ENCODE measurements at regions not wholly inside any gene's neighbourhood (a gene's known extent, or its start where the extent isn't known, plus 50 kb on each side); places are given as distances from the start of the nearest gene placed in this dataset.
"Not testable (repeated sequence)": the region's sequence is repeated elsewhere in the genome, so short reads cannot be mapped to it uniquely, and the experiment has no call there.

GRCh38 chr1:188584119-188584518 is 1755.4 kb downstream of the PLA2G4A start:
- ChIA-PET CTCF (no interaction called here), POLR2A (no interaction called here)
- no peak overlapping the region for H3K27ac Mint-ChIP-seq
- DNase-seq, result no peak
- no peak for ATAC-seq
- peaks cover 3% of the 10 kb centered on the region for H3K9me3 Mint-ChIP-seq (ENCODE audit: insufficient read depth)
- no peaks in the 10 kb centered on the region for H3K4me1 Mint-ChIP-seq (ENCODE audit: low read depth)
- H3K36me3 Mint-ChIP-seq (ENCODE audit: low read depth), result no peaks in the 10 kb centered on the region
- no peaks in the 10 kb centered on the region for H3K27me3 Mint-ChIP-seq (ENCODE audit: low read depth)
- H3K4me3 Mint-ChIP-seq, result no peak overlapping the region

GRCh38 chr1:188590641-188591040 is 1761.9 kb downstream of the PLA2G4A start:
- no peak for ATAC-seq
- ChIA-PET POLR2A (no interaction called here), CTCF (no interaction called here)
- H3K27ac Mint-ChIP-seq, result no peak overlapping the region
- H3K27me3 Mint-ChIP-seq (ENCODE audit: low read depth), result no peaks in the 10 kb centered on the region
- no peaks in the 10 kb centered on the region for H3K36me3 Mint-ChIP-seq (ENCODE audit: low read depth)
- H3K4me1 Mint-ChIP-seq (ENCODE audit: low read depth), result no peaks in the 10 kb centered on the region
- DNase-seq, result no peak
- peaks cover 10% of the 10 kb centered on the region for H3K9me3 Mint-ChIP-seq (ENCODE audit: insufficient read depth)
- H3K4me3 Mint-ChIP-seq, result no peak overlapping the region

DNA sequence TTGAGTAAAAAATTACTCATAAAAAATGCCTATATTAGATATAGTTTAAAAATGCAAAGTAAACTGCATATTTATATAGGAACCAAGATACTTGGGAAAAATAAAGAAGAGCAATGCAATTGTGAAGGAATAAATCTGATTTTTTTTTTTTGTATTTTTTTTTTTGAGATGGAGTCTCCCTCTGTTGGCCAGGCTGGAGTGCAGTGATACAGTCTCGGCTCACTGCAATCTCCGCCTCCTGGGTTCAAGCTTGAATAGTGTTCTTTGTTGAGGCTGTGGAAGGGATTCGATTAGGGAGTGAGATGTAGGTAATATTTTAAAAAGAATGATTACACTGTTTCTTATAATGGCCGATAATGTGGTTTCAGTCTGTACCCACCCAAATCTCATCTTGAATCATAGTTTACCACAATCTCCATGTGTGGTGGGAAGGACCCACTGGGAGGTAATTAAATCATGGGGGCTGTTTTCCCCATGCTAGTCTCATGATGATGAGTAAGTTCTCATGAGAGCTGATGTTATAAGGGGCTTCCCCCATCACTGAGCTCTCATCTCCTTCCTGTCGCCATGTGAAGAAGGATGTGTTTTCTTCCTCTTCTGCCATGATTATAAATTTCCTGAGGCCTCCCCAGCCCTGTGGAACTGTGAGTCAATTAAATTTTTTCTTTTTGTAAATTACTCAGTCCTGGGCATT is 1765.9 kb downstream of the PLA2G4A start:
- DNase-seq (no peak), ATAC-seq (no peak)
- Mint-ChIP-seq H3K9me3 (ENCODE audit: insufficient read depth) (peaks cover 14% of the 10 kb centered on the region), H3K4me1 (ENCODE audit: low read depth) (no peaks in the 10 kb centered on the region), H3K27me3 (ENCODE audit: low read depth) (no peaks in the 10 kb centered on the region), H3K36me3 (ENCODE audit: low read depth) (no peaks in the 10 kb centered on the region), H3K4me3 (no peak overlapping the region), H3K27ac (no peak overlapping the region)
- POLR2A ChIA-PET, result no interaction called here
- CTCF ChIA-PET, result interaction anchor here (0.6 kb wide), 1 partner anchor 817 kb away, joined by 3 read pairs; no protein-coding TSS in a partner anchor

DNA sequence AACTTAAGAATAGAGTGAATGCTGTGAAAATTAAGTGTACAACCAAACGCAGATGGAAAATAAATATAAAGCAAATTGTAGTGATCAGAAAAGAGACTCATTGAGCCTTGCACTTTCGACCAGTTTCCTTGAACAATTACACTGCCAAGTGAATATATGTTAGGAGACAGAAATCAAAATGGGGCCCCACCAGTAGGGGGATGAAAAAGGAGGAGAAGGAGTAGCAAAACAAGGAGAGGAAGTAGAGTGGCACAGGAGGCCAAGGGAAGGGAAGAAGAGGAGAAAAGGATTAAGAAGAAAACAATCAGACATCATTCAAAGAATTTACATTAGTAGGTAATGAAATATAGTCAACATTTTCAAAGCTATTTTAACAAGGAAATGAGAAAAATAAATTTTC is 1770.6 kb downstream of the PLA2G4A start:
- ChIA-PET POLR2A (no interaction called here), CTCF (no interaction called here)
- Mint-ChIP-seq H3K36me3 (ENCODE audit: low read depth) (no peaks in the 10 kb centered on the region), H3K4me1 (ENCODE audit: low read depth) (no peaks in the 10 kb centered on the region), H3K27ac (no peak overlapping the region), H3K4me3 (no peak overlapping the region), H3K27me3 (ENCODE audit: low read depth) (no peaks in the 10 kb centered on the region), H3K9me3 (ENCODE audit: insufficient read depth) (peaks cover 5% of the 10 kb centered on the region)
- no peak for DNase-seq
- ATAC-seq, result no peak

GRCh38 chr1:188611432-188611831 is 1782.7 kb downstream of the PLA2G4A start:
- DNase-seq (no peak), ATAC-seq (no peak)
- peaks cover 10% of the 10 kb centered on the region for H3K9me3 Mint-ChIP-seq (ENCODE audit: insufficient read depth)
- POLR2A ChIA-PET, result no interaction called here
- H3K27me3 Mint-ChIP-seq (ENCODE audit: low read depth), result no peaks in the 10 kb centered on the region
- no peak overlapping the region for H3K27ac Mint-ChIP-seq
- no peaks in the 10 kb centered on the region for H3K36me3 Mint-ChIP-seq (ENCODE audit: low read depth)
- CTCF ChIA-PET, result no interaction called here
- no peak overlapping the region for H3K4me3 Mint-ChIP-seq
- no peaks in the 10 kb centered on the region for H3K4me1 Mint-ChIP-seq (ENCODE audit: low read depth)

- Mint-ChIP-seq H3K4me1 (ENCODE audit: low read depth) (no peaks in the 10 kb centered on the region), H3K9me3 (ENCODE audit: insufficient read depth) (peaks cover 6% of the 10 kb centered on the region), H3K4me3 (no peak overlapping the region), H3K36me3 (ENCODE audit: low read depth) (no peaks in the 10 kb centered on the region), H3K27ac (no peak overlapping the region), H3K27me3 (ENCODE audit: low read depth) (no peaks in the 10 kb centered on the region)
- CTCF ChIA-PET, result no interaction called here
- DNase-seq, result no peak
- POLR2A ChIA-PET, result no interaction called here
- ATAC-seq, result no peak
Measured at GRCh38 chr1:188615321-188615720, 1786.6 kb downstream of the PLA2G4A start.

- Mint-ChIP-seq H3K4me3 (no peak overlapping the region), H3K9me3 (ENCODE audit: insufficient read depth) (peaks cover 2% of the 10 kb centered on the region), H3K36me3 (ENCODE audit: low read depth) (no peaks in the 10 kb centered on the region), H3K4me1 (ENCODE audit: low read depth) (no peaks in the 10 kb centered on the region), H3K27ac (no peak overlapping the region), H3K27me3 (ENCODE audit: low read depth) (no peaks in the 10 kb centered on the region)
- ATAC-seq (no peak), DNase-seq (no peak)
- POLR2A ChIA-PET, result no interaction called here
- CTCF ChIA-PET, result no interaction called here
Measured at GRCh38 chr1:188620236-188620635, 1791.5 kb downstream of the PLA2G4A start.

DNA sequence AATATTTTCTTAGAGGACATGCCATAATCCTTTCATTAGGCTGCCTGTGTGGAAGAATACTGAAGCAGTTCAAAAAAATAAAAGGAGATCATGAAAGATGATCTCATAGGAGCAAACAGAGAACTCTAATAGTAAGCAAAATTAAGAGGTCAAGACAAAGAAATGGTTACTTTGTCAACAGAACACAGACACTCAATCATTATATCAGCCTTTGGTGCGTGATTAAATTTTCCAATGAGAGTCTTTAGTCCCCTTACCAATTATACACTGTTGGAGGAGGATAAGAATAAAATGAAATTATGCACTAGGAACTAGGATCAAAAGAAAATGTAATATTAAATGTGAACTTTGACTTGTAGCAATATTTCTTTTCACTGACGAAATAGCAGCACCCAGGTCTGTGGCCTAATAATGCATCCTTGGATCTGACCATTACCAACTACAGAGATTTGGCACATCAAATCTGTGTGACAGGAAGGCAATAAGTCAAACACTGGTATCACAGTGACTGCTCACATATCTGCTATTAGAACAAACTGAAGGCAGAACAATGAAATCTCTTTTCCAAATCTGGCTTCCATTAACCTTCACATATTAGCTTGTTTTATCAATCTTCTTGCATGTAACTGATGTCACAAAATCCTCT is 1812.9 kb downstream of the PLA2G4A start:
- H3K4me1 Mint-ChIP-seq (ENCODE audit: low read depth), result no peaks in the 10 kb centered on the region
- no peaks in the 10 kb centered on the region for H3K27me3 Mint-ChIP-seq (ENCODE audit: low read depth)
- ATAC-seq, result no peak
- peaks cover 19% of the 10 kb centered on the region for H3K9me3 Mint-ChIP-seq (ENCODE audit: insufficient read depth)
- ChIA-PET CTCF (no interaction called here), POLR2A (no interaction called here)
- no peak overlapping the region for H3K4me3 Mint-ChIP-seq
- no peaks in the 10 kb centered on the region for H3K36me3 Mint-ChIP-seq (ENCODE audit: low read depth)
- DNase-seq, result no peak
- no peak overlapping the region for H3K27ac Mint-ChIP-seq

DNA sequence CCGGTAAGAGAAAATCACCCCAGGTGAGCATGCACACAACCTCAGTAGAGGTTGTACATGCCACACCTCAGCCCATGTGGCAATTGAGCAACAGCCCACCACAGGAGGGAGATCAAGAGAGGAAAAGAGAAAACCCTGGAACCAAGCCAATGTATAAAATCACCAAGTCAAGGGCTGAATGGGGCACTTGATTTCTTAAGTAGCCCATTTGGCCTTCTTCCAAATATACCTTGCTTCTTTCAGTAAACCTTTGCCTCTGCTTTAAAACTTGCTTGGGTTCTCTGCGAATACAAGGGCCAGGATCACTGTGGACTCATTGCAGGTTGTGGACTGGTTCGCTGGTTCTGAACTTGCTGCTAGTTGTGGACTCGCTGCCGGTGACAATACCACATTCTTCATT is 1814.0 kb downstream of the PLA2G4A start:
- POLR2A ChIA-PET, result no interaction called here
- ATAC-seq, result no peak
- no peak overlapping the region for H3K27ac Mint-ChIP-seq

GRCh38 chr1:188652678-188653077 is 1823.9 kb downstream of the PLA2G4A start:
- POLR2A ChIA-PET, result no interaction called here
- H3K4me3 Mint-ChIP-seq, result no peak overlapping the region
- no peak for ATAC-seq
- no peaks in the 10 kb centered on the region for H3K36me3 Mint-ChIP-seq (ENCODE audit: low read depth)
- no peak overlapping the region for H3K27ac Mint-ChIP-seq
- CTCF ChIA-PET, result no interaction called here
- H3K9me3 Mint-ChIP-seq (ENCODE audit: insufficient read depth), result no peaks in the 10 kb centered on the region
- no peaks in the 10 kb centered on the region for H3K4me1 Mint-ChIP-seq (ENCODE audit: low read depth)
- no peak for DNase-seq
- H3K27me3 Mint-ChIP-seq (ENCODE audit: low read depth), result no peaks in the 10 kb centered on the region

More for the DNA sequence above, 1814.0 kb downstream of the PLA2G4A start:
- H3K27me3 Mint-ChIP-seq (ENCODE audit: low read depth), result no peaks in the 10 kb centered on the region
- H3K4me1 Mint-ChIP-seq (ENCODE audit: low read depth), result no peaks in the 10 kb centered on the region
- DNase-seq, result no peak
- H3K9me3 Mint-ChIP-seq (ENCODE audit: insufficient read depth), result peaks cover 16% of the 10 kb centered on the region
- no peak overlapping the region for H3K4me3 Mint-ChIP-seq
- H3K36me3 Mint-ChIP-seq (ENCODE audit: low read depth), result no peaks in the 10 kb centered on the region
- CTCF ChIA-PET, result no interaction called here

- DNase-seq; H3K27me3 Mint-ChIP-seq (ENCODE audit: low read depth); CTCF ChIA-PET; H3K36me3 Mint-ChIP-seq (ENCODE audit: low read depth); H3K27ac Mint-ChIP-seq; POLR2A ChIA-PET; ATAC-seq; H3K4me1 Mint-ChIP-seq (ENCODE audit: low read depth); H3K4me3 Mint-ChIP-seq; H3K9me3 Mint-ChIP-seq (ENCODE audit: insufficient read depth): not testable (repeated sequence)
Measured at GRCh38 chr1:188655966-188656365, 1821.7 kb downstream of the BRINP3 start.

DNA sequence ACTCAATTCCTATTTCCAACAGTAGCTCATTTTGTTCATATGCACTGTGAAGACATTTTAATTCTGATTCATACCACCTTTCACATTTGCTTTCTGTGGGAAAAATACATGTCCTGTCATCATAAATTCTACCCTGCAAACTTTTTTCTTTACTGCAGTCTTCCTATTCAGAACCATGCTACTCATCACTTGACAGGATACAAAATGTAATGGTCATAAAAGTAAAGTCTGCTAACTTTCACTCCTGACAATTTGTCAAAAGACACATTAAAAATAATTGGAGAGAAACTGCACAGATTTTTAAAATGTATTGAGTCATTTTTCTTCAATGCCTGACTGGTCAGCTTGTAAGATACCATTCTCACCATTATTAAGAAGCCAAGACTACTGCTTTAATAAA is 1817.1 kb downstream of the BRINP3 start:
- DNase-seq, result no peak
- no peak for ATAC-seq
- H3K9me3 Mint-ChIP-seq (ENCODE audit: insufficient read depth), result no peaks in the 10 kb centered on the region
- no peaks in the 10 kb centered on the region for H3K27me3 Mint-ChIP-seq (ENCODE audit: low read depth)
- POLR2A ChIA-PET, result no interaction called here
- no peak overlapping the region for H3K27ac Mint-ChIP-seq
- CTCF ChIA-PET, result no interaction called here
- no peaks in the 10 kb centered on the region for H3K36me3 Mint-ChIP-seq (ENCODE audit: low read depth)
- no peak overlapping the region for H3K4me3 Mint-ChIP-seq
- no peaks in the 10 kb centered on the region for H3K4me1 Mint-ChIP-seq (ENCODE audit: low read depth)

- CTCF ChIA-PET, result no interaction called here
- H3K27ac Mint-ChIP-seq, result no peak overlapping the region
- H3K4me1 Mint-ChIP-seq (ENCODE audit: low read depth), result no peaks in the 10 kb centered on the region
- DNase-seq (no peak), ATAC-seq (no peak)
- H3K9me3 Mint-ChIP-seq (ENCODE audit: insufficient read depth), result peaks cover 4% of the 10 kb centered on the region
- H3K27me3 Mint-ChIP-seq (ENCODE audit: low read depth), result no peaks in the 10 kb centered on the region
- POLR2A ChIA-PET, result no interaction called here
- H3K36me3 Mint-ChIP-seq (ENCODE audit: low read depth), result no peaks in the 10 kb centered on the region
- no peak overlapping the region for H3K4me3 Mint-ChIP-seq
Measured at GRCh38 chr1:188665477-188665876, 1812.2 kb downstream of the BRINP3 start.
